ENCODE measurements at regions not wholly inside any gene's neighbourhood (a gene's known extent, or its start where the extent isn't known, plus 50 kb on each side); places are given as distances from the start of the nearest gene placed in this dataset.

DNA sequence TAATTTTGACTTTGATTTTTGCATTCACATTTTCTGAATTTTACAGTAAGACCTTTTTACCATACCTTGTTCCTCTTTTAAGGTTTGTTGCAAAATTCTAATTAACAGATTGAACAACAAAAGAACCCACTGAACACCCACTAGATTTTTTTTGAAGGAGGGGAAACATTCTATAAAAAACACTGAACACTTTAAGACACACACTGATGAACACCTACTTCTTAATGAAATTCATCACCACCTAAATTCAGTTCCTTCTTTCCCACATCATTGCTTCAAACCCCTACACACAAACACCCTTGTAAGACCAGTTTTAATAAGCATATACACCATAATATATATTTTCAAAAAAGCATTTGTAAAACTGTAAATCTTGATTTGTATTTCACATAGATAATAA, 559.0 kb upstream of the MEF2C start:
- Histone ChIP-seq H3K27me3 (ENCODE audit: control insufficient read depth in 3 of 3, insufficient read depth in 3 of 3, low read length in 2 of 3) (no peaks in the 10 kb centered on the region), H3K9me3 (ENCODE audit: control insufficient read depth in 4 of 4, insufficient read depth in 3 of 4, low read length in 3 of 4) (no peaks in the 10 kb centered on the region), H3K27ac (ENCODE audit: low read depth in 1 of 2, low read length in 1 of 2) (no peak overlapping the region), H3K4me1 (ENCODE audit: control insufficient read depth in 5 of 5, insufficient read depth in 5 of 5, low read length in 5 of 5) (peaks cover 0 to 11% (median 0%) of the 10 kb centered on the region in 5 donors), H3K9ac (ENCODE audit: insufficient read depth in 1 of 2, low read length in 2 of 2) (no peak overlapping the region), H3K4me3 (no peak overlapping the region), H3K36me3 (ENCODE audit: control insufficient read depth in 4 of 4, insufficient read depth in 4 of 4, low read length in 4 of 4) (no peaks in the 10 kb centered on the region)
- ATAC-seq (ENCODE audit: insufficient read depth, low FRiP score) = no peak
- no peak for DNase-seq
- TF ChIP-seq, protein P1, sequence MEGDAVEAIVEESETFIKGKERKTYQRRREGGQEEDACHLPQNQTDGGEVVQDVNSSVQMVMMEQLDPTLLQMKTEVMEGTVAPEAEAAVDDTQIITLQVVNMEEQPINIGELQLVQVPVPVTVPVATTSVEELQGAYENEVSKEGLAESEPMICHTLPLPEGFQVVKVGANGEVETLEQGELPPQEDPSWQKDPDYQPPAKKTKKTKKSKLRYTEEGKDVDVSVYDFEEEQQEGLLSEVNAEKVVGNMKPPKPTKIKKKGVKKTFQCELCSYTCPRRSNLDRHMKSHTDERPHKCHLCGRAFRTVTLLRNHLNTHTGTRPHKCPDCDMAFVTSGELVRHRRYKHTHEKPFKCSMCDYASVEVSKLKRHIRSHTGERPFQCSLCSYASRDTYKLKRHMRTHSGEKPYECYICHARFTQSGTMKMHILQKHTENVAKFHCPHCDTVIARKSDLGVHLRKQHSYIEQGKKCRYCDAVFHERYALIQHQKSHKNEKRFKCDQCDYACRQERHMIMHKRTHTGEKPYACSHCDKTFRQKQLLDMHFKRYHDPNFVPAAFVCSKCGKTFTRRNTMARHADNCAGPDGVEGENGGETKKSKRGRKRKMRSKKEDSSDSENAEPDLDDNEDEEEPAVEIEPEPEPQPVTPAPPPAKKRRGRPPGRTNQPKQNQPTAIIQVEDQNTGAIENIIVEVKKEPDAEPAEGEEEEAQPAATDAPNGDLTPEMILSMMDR (IDR thresholded peaks at IDR 0.05; ENCODE audit: control extremely low read depth, extremely low read depth) = no peak

DNA sequence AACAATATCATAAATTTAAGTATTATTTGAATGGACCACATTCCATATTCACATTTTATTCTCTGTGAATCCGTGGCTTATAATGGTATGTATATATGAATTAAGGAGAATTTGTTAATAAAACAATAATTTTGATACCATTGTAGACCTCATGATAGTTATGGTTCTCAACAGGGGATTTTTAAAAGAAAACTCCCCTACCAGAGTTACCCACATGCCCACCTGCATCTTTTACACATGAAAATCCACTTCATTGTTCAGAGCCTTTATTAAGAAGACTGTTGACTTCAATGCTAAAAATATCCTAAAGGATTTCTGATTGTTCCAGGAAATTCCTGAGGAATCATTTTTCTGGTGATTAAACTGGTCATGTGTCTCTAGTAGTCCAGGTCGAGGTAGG, 557.7 kb upstream of the MEF2C start:
- Histone ChIP-seq H3K27me3 (ENCODE audit: control insufficient read depth in 3 of 3, insufficient read depth in 3 of 3, low read length in 2 of 3) (no peaks in the 10 kb centered on the region), H3K9me3 (ENCODE audit: control insufficient read depth in 4 of 4, insufficient read depth in 3 of 4, low read length in 3 of 4) (no peaks in the 10 kb centered on the region), H3K4me1 (ENCODE audit: control insufficient read depth in 5 of 5, insufficient read depth in 5 of 5, low read length in 5 of 5) (peaks cover 0 to 11% (median 0%) of the 10 kb centered on the region in 5 donors), H3K27ac (ENCODE audit: low read depth in 1 of 2, low read length in 1 of 2) (no peak overlapping the region), H3K9ac (ENCODE audit: insufficient read depth in 1 of 2, low read length in 2 of 2) (no peak overlapping the region), H3K4me3 (no peak overlapping the region), H3K36me3 (ENCODE audit: control insufficient read depth in 4 of 4, insufficient read depth in 4 of 4, low read length in 4 of 4) (no peaks in the 10 kb centered on the region)
- ATAC-seq (ENCODE audit: insufficient read depth, low FRiP score) (no peak), DNase-seq (no peak)
- 83 to 89% methylated on average over 2 of the region's 2 CpGs for WGBS, 2 donors
- TF ChIP-seq, protein P1 (IDR thresholded peaks at IDR 0.05; ENCODE audit: control extremely low read depth, extremely low read depth) = no peak

DNA sequence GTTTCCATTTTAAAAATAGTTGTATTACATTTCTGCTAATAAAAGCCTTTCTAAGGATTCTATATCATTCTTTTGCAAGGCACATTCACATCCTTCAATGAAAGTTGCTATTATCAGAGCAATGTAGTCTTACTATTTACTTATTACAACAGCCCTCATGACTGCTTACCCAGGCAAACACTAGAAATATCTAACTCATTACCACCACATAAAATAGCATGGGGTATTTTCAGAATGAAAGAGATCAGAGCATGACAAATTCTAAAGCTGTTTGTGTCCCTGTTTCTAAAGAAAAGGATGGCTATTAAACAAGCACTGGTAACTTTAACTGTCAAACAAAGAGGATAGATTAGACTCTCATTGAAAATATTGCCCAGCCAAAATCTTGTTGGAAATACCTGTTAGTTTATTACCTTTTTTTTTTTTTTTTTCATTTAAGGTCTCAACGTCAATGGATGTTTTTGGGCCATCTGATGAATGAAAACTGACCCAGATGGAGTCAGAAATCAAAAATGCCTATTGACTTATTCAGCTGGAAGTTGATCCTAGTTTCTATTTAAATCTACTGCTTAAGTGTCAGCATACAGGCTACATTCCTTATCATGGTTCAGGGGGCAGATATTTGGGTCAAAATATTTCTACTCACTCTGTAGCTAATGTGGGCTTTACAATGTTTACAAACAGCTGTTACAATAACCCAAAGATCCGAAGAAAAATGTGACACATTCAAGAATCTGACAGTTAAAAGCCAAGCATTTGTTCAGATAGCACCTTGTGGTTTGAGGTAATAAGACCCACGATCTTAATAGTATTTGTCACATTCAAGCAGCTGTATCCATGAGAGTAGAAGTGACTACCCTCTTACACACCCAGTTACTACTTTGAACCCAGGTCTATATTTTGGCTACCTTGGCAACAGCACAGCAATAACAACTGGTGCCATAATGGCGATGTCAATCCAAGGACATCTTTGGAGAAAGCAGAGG, 554.8 kb upstream of the MEF2C start:
- WGBS, 2 donors = 58 to 78% methylated on average over 4 of the region's 4 CpGs
- no peaks in the 10 kb centered on the region for H3K27me3 ChIP-seq (ENCODE audit: control insufficient read depth in 3 of 3, insufficient read depth in 3 of 3, low read length in 2 of 3)
- H3K9me3 ChIP-seq (ENCODE audit: control insufficient read depth in 4 of 4, insufficient read depth in 3 of 4, low read length in 3 of 4) = no peaks in the 10 kb centered on the region
- DNase-seq (peak in 2 of 3 donors; percentile 19 to 43), ATAC-seq (ENCODE audit: insufficient read depth, low FRiP score) (peak; percentile 53)
- no peak overlapping the region for H3K9ac ChIP-seq (ENCODE audit: insufficient read depth in 1 of 2, low read length in 2 of 2)
- H3K27ac ChIP-seq (ENCODE audit: low read depth in 1 of 2, low read length in 1 of 2) = peak overlapping the region in 1 of 2 donors; percentile 74
- TF ChIP-seq, protein P1 (IDR thresholded peaks at IDR 0.05; ENCODE audit: control extremely low read depth, extremely low read depth) = no peak
- peaks cover 0 to 11% (median 0%) of the 10 kb centered on the region in 5 donors for H3K4me1 ChIP-seq (ENCODE audit: control insufficient read depth in 5 of 5, insufficient read depth in 5 of 5, low read length in 5 of 5)
- H3K4me3 ChIP-seq = no peak overlapping the region
- no peaks in the 10 kb centered on the region for H3K36me3 ChIP-seq (ENCODE audit: control insufficient read depth in 4 of 4, insufficient read depth in 4 of 4, low read length in 4 of 4)

Data from lung (tissue), 11 donors.